NCI-H1694 treated with DMSO at 0.1 percent for 48 hours (cell line): ENCODE measurements at regions not wholly inside any gene's neighbourhood (a gene's known extent, or its start where the extent isn't known, plus 50 kb on each side); places are given as distances from the start of the nearest gene placed in this dataset.
"Not testable (repeated sequence)": the region's sequence is repeated elsewhere in the genome, so short reads cannot be mapped to it uniquely, and the experiment has no call there.

Experiments
- DNase-seq: peaks from one replicate; lab custom pipeline; 2025; lab: John Stamatoyannopoulos, UW

- no peak for DNase-seq
These were observed 664.8 kb downstream of the STK39 start for GRCh38 chr2:167582619-167583018.

- DNase-seq: peak; percentile 85
These were observed 665.3 kb downstream of the STK39 start for GRCh38 chr2:167581961-167582574.

- DNase-seq: no peak
These were observed 667.6 kb downstream of the STK39 start for GRCh38 chr2:167579826-167580225.

GRCh38 chr2:167575276-167575675, 672.1 kb downstream of the STK39 start:
- no peak for DNase-seq

- DNase-seq: no peak
These were observed 674.3 kb downstream of the STK39 start for GRCh38 chr2:167572883-167573619.

- no peak for DNase-seq
These were observed 677.0 kb downstream of the STK39 start for GRCh38 chr2:167570370-167570769.

- not testable (repeated sequence) for DNase-seq
These were observed 675.8 kb downstream of the XIRP2 start for GRCh38 chr2:167563885-167564619.

- not testable (repeated sequence) for DNase-seq
These were observed 670.2 kb downstream of the XIRP2 start for GRCh38 chr2:167558272-167558991.

- no peak for DNase-seq
These were observed 666.9 kb downstream of the XIRP2 start for GRCh38 chr2:167555098-167555720.

- no peak for DNase-seq
These were observed 665.4 kb downstream of the XIRP2 start for GRCh38 chr2:167553635-167554034.

- no peak for DNase-seq
These were observed 663.1 kb downstream of the XIRP2 start for GRCh38 chr2:167551416-167551815.

- peak; percentile 25 for DNase-seq
These were observed 662.2 kb downstream of the XIRP2 start for GRCh38 chr2:167550448-167550847.

GRCh38 chr2:167548396-167548795, 660.1 kb downstream of the XIRP2 start:
- DNase-seq: no peak

- no peak for DNase-seq
These were observed 656.3 kb downstream of the XIRP2 start for GRCh38 chr2:167544602-167545001.

GRCh38 chr2:167543721-167544120, 655.4 kb downstream of the XIRP2 start:
- no peak for DNase-seq

GRCh38 chr2:167537743-167538142, 649.5 kb downstream of the XIRP2 start:
- no peak for DNase-seq

GRCh38 chr2:167534443-167534842, 646.2 kb downstream of the XIRP2 start:
- DNase-seq: no peak

GRCh38 chr2:167524786-167525185, 636.5 kb downstream of the XIRP2 start:
- DNase-seq: no peak

- DNase-seq: no peak
These were observed 621.9 kb downstream of the XIRP2 start for GRCh38 chr2:167510071-167510759.

- no peak for DNase-seq
These were observed 621.3 kb downstream of the XIRP2 start for GRCh38 chr2:167509586-167509985.

- DNase-seq: no peak
These were observed 620.4 kb downstream of the XIRP2 start for GRCh38 chr2:167508709-167509108.
